GM21526 (cell line): ENCODE measurements at regions not wholly inside any gene's neighbourhood (a gene's known extent, or its start where the extent isn't known, plus 50 kb on each side); places are given as distances from the start of the nearest gene placed in this dataset.
"Not testable (repeated sequence)": the region's sequence is repeated elsewhere in the genome, so short reads cannot be mapped to it uniquely, and the experiment has no call there.

ENCODE experiments used
- ATAC-seq: cut with Tn5 transposase; IDR thresholded peaks from one replicate; pipeline ENCODE4 v1.9.1; 2021; ENCODE audit warnings: moderate library complexity; ENCODE audit not compliant: unreplicated experiment, low FRiP score

DNA sequence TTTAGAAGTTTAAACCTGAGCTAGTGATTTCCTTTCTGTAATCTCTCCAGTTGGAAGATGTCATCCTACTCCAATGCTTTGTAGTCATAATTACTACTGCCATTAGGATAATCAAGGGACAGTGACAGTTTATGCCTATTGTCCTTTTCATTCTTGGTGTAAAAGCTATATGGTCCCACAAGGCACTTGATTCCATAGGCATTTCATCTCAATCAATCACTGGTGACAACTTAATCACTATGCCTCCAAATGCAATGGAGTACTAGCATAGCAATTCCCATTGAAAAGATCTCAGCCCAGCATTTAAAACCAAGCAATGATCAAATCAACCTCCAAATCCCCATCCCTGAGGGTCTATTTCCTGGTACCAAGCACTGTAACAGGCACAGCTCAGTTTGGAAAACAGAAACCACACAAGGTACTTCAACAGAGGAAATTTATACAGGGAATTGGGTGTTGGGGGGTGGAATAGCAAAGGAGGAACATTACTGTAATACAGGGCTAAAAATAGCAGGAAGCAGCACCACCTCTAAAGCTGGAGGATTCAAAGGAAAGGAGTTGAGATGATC lies 51.0 kb downstream of the FHIP2A start:
- ATAC-seq: no peak

DNA sequence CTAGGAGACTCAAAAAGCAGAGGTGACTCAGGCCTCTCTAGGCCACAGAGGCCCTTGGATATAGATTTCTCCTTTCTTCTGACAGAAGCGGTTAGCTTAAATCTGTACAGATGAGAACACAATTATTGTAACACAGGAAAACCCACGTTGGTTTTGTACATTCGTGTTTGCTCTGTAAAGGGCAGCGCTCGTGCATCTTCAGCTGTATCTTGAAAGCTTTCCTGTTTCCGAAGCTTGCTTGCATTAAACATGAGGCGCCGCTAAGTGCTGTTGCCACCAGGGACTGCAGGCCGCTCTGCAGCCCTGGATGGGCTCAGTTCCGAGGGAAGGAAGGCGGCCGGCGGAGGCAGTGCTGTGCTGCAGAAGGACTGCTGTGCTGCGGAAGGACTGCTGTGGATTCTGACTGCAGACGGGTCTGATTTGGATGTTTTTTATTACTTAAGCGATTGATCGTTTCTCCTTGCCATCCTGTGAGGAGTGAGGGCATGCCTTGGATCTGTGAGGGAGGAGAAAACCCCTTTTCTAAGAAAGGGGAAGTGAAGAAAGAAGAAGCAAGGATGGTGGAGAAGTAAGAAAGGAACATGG lies 53.3 kb downstream of the FHIP2A start:
- peak; percentile 41 for ATAC-seq

DNA sequence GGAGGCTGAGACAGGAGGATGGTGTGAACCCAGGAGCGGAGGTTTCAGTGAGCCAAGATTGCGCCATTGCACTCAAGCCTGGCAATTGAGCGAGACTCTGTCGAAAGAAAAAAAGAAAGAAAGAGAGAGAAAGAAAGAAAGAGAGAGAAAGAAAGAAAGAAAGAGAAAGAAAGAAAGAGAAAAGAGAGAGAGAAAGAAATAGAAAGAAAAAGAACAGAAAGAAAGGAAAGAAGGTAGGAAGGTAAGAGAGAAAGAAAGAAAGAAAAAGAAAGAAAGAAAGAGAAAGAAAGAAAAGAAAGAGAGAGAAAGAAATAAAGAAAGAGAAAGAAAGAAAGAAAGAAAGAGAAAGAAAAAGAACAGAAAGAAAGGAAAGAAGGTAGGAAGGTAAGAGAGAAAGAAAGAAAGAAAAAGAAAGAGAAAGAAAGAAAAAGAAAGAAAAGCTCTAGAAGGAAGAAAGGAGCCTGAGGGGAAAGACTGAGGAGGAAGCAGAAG lies 54.1 kb downstream of the FHIP2A start:
- not testable (repeated sequence) for ATAC-seq

DNA sequence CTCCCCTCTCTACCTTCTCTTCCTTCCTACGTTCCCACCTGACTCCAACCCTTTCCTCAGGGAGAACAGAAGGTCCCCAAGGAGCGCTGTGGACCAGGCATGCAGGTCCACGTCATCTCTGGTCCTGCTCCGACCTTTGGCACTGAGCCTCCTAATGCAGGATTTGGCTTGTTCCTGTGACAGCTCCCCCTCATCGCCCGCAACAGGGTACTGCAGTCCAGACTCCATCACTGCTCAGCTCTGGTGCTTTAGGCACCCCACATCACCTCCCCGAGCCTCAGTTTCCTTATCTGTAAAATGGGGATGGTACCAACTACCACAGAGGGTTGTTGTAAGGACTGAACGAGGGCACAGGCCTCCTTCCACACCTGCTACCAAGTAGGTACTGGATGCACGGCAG lies 54.6 kb downstream of the FHIP2A start:
- no peak for ATAC-seq

DNA sequence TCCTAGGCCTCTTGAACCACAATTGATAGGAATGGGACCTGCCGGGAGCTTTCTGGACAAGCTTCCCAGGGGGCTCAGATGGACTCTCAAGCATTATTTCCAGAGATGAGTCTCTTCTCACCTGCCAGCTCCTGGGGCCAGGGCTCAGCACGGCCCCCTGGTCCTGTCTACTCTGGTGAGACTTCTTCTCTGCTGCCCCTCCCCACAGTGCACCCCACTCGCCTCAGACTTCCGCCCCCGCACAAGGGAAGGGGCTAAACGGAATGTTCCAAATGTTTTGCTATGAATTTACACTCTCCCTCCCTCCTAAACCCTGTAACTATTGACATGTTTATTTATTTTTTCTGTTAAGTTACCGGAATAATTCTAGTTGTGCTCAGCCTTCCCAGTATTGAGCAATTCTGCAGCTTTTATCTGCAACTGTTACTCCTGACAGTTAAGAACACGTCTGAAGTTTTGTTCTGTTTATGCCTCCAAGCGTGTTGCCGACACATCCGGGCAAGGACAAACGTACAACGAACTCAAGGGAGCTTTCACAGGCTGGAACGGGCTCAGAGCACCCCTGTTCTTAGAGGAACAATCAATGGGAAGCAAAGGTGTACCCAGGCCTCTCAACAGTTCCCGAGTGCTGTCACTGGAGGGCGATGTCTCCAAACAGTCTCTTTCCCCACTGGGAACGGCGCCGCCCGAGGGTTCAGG lies 55.2 kb downstream of the FHIP2A start:
- ATAC-seq: peak; percentile 71

DNA sequence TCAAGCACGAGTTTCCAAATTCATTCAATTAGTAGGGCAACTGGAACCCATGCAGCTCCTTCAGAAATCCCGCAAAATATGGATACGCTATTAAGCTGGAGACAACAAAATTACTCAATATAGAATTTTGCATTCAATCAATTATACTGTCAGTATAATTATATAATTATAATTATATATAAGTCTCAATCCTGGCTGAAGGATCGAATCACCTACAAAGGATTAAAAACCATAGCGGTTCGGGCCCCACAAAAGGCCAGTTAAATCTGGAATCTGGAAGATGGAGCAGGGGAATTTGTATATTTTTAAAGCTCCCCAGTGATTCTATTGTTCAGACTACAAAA lies 55.7 kb downstream of the FHIP2A start:
- no peak for ATAC-seq

DNA sequence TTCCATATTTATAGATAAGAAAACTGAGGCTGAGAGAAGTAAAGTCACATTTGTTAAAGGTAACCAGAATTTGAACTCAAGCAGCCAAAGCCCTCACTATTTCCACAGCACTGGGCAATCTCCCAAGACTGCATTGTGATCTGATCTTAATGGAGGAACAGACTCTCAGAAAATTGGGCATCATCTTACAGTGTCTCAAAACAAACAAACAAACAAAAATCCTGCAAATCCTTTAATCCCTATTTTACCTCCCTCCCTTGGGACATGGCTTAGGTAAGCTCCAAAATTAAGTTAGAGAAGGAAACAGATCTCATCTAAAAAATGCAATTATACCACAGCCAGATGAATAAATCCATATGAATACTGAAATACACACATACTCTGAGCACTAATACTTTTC lies 57.5 kb downstream of the FHIP2A start:
- ATAC-seq: no peak

DNA sequence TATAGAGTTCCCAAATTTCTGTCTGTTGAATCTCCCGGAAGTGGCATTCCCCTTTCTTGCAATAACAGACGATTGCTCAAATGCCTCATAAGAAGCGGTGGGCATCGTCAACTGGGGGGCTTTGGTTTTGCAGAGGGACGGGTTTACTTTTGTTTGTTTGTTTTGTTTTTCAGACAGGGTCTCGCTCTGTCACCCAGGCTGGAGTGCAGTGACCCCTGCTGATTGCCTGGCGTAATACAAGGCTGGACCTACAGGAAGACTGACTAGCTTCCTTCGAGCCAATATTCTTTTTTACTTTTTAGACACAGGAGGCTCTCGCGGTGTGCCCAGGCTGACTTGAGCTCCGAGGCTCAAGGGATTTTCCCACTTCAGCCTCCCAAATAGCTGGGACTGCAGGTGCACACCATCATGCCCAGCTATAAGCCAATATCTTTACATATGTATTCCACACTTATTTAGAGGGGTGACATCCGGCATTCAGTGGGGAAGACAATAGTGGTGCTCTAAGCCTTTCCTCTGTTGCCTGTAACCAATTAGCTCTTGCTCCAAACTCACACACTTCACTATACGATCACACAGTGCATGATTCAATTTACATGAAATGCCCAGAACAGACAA lies 58.1 kb downstream of the FHIP2A start:
- ATAC-seq: peak; percentile 81

DNA sequence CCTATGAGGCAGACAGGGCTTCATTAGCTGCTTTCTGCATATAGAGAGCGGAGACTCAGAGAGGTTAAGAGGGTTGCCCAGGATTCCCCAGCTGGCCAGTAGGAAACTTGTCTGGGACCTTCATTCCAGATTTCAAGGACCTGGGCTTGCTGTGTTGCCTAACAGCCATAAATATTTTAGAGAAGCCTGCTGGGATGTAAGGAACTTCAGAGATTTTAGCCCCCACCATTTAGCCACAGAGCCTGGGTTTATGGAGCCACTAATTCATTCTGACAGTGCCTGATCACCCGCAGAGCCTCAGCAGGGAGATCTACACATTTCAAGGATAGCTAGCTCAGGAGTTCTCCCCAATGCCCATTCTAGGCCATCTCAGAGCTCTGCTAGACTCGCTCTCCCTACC lies 56.6 kb upstream of the TRUB1 start:
- no peak for ATAC-seq

DNA sequence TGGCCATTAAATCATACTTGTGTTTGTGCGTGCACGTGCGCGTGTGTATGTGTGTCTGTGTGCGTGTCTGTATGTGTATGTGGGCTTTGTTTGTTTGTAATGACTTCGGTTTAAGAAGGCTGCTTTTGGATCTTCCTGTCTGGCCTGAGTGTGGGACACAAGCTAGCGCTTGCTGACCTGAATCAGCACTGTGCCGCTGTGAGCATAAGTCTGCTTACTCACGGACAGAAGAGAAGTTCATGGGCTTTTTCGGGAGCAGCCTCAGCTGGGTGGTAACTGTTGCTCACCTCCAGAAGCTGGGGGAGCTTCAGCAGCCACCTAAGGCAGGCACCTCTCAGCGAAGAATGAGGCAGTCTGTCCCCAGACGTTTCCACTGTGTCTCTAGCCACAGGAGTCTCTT lies 56.1 kb upstream of the TRUB1 start:
- no peak for ATAC-seq

DNA sequence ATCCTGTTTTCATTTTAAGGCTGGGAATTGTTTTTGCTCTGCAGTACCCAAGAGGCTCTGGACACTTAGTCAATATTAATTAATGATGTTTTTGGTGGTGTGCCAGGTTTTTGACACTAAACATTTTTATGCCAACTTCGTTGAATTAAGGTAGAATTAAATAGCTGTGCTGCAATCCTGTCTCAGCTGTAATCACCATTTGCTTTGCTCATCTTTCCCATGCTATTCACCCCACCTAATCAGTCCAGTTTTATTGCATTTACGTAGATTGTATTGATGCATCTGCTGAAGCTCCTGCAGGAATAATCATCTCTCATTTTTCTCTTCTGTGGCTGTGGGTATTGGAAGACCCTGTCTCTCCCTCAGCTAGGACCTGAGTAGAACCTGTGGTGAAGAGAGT lies 52.6 kb upstream of the TRUB1 start:
- no peak for ATAC-seq
